Glutamatergic neuron (in vitro differentiated cells): ENCODE measurements at regions not wholly inside any gene's neighbourhood (a gene's known extent, or its start where the extent isn't known, plus 50 kb on each side); places are given as distances from the start of the nearest gene placed in this dataset.

Source experiments
- DNase-seq: peaks from one replicate; pipeline ENCODE4 v3.0.0; 2022
- H3K27ac Mint-ChIP-seq: one replicate; pipeline ENCODE4 v1.8.0; 2020; ENCODE audit warnings: mild to moderate bottlenecking, mixed read lengths, inconsistent platforms; ENCODE audit not compliant: unreplicated experiment
- H3K27me3 Mint-ChIP-seq: one replicate; pipeline ENCODE4 v1.8.0; 2020; ENCODE audit warnings: mild to moderate bottlenecking, moderate library complexity, mixed read lengths, inconsistent platforms; ENCODE audit not compliant: unreplicated experiment
- H3K36me3 Mint-ChIP-seq: one replicate; pipeline ENCODE4 v1.8.0; 2020; ENCODE audit warnings: mild to moderate bottlenecking, mixed read lengths, inconsistent platforms; ENCODE audit not compliant: unreplicated experiment
- H3K4me1 Mint-ChIP-seq: one replicate; pipeline ENCODE4 v1.8.0; 2020; ENCODE audit warnings: mild to moderate bottlenecking, low read depth, mixed read lengths, inconsistent platforms; ENCODE audit not compliant: unreplicated experiment
- H3K4me3 Mint-ChIP-seq: one replicate; pipeline ENCODE4 v1.8.0; 2020; ENCODE audit warnings: mild to moderate bottlenecking, mixed read lengths, inconsistent platforms; ENCODE audit not compliant: unreplicated experiment
- H3K9me3 Mint-ChIP-seq: one replicate; pipeline ENCODE4 v1.8.0; 2020; ENCODE audit warnings: mild to moderate bottlenecking, moderate library complexity, mixed read lengths, inconsistent platforms; ENCODE audit not compliant: unreplicated experiment
- TF ChIP-seq, protein P1 (sequence below): fragments of 200-600 bp; sonication (generic); IDR thresholded peaks from one replicate; pipeline ENCODE4 v1.5.0; 2021; ENCODE audit not compliant: partially characterized antibody, unreplicated experiment

DNA sequence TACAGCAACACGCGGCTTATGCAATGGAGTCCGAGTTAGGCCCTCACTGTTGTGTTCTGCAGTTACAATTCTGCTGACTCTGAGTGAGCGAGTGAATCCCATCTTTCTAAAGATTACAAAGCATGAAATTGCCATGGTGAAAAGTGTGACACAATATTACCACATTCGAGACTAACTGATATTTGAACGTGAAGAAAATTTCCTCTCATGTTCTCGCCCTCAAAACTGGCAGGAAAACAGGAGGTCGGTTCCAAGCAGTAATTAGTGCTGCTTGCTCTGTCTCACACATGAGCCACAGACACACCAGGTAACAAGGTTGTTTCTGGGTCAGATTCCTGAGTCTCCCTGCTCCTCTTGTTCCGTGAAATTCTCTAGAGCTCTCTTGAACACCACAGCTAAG, 93.7 kb upstream of the RIOK3 start:
- Mint-ChIP-seq H3K27ac (no peak overlapping the region), H3K4me1 (peaks cover 7% of the 10 kb centered on the region), H3K9me3 (peaks cover 2% of the 10 kb centered on the region), H3K36me3 (peaks cover 10% of the 10 kb centered on the region), H3K27me3 (peaks cover 3% of the 10 kb centered on the region), H3K4me3 (no peak overlapping the region)
- TF ChIP-seq, protein P1, sequence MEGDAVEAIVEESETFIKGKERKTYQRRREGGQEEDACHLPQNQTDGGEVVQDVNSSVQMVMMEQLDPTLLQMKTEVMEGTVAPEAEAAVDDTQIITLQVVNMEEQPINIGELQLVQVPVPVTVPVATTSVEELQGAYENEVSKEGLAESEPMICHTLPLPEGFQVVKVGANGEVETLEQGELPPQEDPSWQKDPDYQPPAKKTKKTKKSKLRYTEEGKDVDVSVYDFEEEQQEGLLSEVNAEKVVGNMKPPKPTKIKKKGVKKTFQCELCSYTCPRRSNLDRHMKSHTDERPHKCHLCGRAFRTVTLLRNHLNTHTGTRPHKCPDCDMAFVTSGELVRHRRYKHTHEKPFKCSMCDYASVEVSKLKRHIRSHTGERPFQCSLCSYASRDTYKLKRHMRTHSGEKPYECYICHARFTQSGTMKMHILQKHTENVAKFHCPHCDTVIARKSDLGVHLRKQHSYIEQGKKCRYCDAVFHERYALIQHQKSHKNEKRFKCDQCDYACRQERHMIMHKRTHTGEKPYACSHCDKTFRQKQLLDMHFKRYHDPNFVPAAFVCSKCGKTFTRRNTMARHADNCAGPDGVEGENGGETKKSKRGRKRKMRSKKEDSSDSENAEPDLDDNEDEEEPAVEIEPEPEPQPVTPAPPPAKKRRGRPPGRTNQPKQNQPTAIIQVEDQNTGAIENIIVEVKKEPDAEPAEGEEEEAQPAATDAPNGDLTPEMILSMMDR: no peak
- DNase-seq: no peak

GRCh38 chr18:23363865-23364570, 89.1 kb upstream of the RIOK3 start:
- Mint-ChIP-seq H3K27me3 (no peaks in the 10 kb centered on the region), H3K4me1 (no peaks in the 10 kb centered on the region), H3K9me3 (no peaks in the 10 kb centered on the region), H3K4me3 (no peak overlapping the region), H3K27ac (no peak overlapping the region), H3K36me3 (peaks cover 6% of the 10 kb centered on the region)
- TF ChIP-seq, protein P1: no peak
- DNase-seq: no peak

- TF ChIP-seq, protein P1: no peak
- DNase-seq: no peak
- Mint-ChIP-seq H3K4me1 (no peaks in the 10 kb centered on the region), H3K9me3 (no peaks in the 10 kb centered on the region), H3K4me3 (no peak overlapping the region), H3K27me3 (no peaks in the 10 kb centered on the region), H3K27ac (no peak overlapping the region), H3K36me3 (no peaks in the 10 kb centered on the region)
These were observed 87.5 kb upstream of the RIOK3 start for GRCh38 chr18:23365602-23366001.

GRCh38 chr18:23369266-23369665, 83.8 kb upstream of the RIOK3 start:
- no peak for DNase-seq

GRCh38 chr18:23373570-23373969, 79.5 kb upstream of the RIOK3 start:
- TF ChIP-seq, protein P1: no peak

More at GRCh38 chr18:23369266-23369665, 83.8 kb upstream of the RIOK3 start:
- Mint-ChIP-seq H3K27ac (no peak overlapping the region), H3K4me3 (no peak overlapping the region), H3K9me3 (no peaks in the 10 kb centered on the region), H3K36me3 (no peaks in the 10 kb centered on the region), H3K27me3 (peaks cover 2% of the 10 kb centered on the region), H3K4me1 (no peaks in the 10 kb centered on the region)
- TF ChIP-seq, protein P1: no peak

More at GRCh38 chr18:23373570-23373969, 79.5 kb upstream of the RIOK3 start:
- DNase-seq: no peak
- H3K36me3 Mint-ChIP-seq: no peaks in the 10 kb centered on the region
- no peak overlapping the region for H3K27ac Mint-ChIP-seq
- peaks cover 2% of the 10 kb centered on the region for H3K27me3 Mint-ChIP-seq
- H3K4me3 Mint-ChIP-seq: no peak overlapping the region
- no peaks in the 10 kb centered on the region for H3K4me1 Mint-ChIP-seq
- H3K9me3 Mint-ChIP-seq: no peaks in the 10 kb centered on the region
